ENCODE measurements at regions not wholly inside any gene's neighbourhood (a gene's known extent, or its start where the extent isn't known, plus 50 kb on each side); places are given as distances from the start of the nearest gene placed in this dataset.

DNA sequence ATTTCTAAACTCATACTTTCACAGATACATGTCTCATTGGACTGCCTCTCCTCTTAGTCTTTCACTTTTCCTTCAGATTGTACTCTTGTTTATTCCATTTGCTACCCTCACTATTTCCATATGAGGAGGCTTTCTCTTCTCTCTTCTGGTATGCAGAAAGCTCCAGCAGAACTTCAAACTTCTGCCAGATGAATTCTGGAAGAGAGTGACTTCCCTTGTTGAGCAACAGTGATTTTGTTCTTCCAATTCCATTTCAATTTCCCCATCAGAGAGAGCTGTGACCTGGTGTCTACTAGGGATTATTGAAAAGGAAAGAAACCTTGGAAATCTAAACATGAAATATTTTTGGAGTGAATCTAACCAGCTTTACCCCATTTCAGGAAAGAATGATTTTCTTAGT is 523.2 kb upstream of the ZNF717 start:
- no peaks in the 10 kb centered on the region for H3K9me3 ChIP-seq (ENCODE audit: insufficient read depth in 2 of 2, low read depth in 1 of 2, low read length in 1 of 2)
- no peak overlapping the region for H2BK120ac ChIP-seq (replicated peaks; ENCODE audit: low read depth, low read length)
- no peak overlapping the region for H4K8ac ChIP-seq (ENCODE audit: extremely low read depth, insufficient read depth, low read length)
- no peaks in the 10 kb centered on the region for H3K4me1 ChIP-seq (replicated peaks in 1 of 4; ENCODE audit: control insufficient read depth in 3 of 4, insufficient read depth in 4 of 4, low read length in 3 of 4)
- no peak overlapping the region for H3K4me2 ChIP-seq (ENCODE audit: insufficient read depth in 1 of 2, low read depth in 2 of 2, low read length in 2 of 2)
- no peak overlapping the region for H2BK20ac ChIP-seq (ENCODE audit: low read length)
- no peak overlapping the region for H4K5ac ChIP-seq (ENCODE audit: insufficient read length, low read depth, low read length)
- H3K14ac ChIP-seq (ENCODE audit: insufficient read length) = no peak overlapping the region
- H3K36me3 ChIP-seq (ENCODE audit: control insufficient read depth in 2 of 4, insufficient read depth in 4 of 4, low read length in 3 of 4) = no peaks in the 10 kb centered on the region
- no peaks in the 10 kb centered on the region for H4K20me1 ChIP-seq (replicated peaks in 1 of 2; ENCODE audit: control insufficient read depth in 1 of 2, insufficient read depth in 2 of 2, low read length in 2 of 2)
- no peak overlapping the region for H2AK5ac ChIP-seq (ENCODE audit: low read depth, low read length)
- no peak overlapping the region for H3K27ac ChIP-seq (ENCODE audit: low read depth, low read length)
- no peak overlapping the region for H2BK5ac ChIP-seq (ENCODE audit: low read depth, low read length)
- CTCF ChIA-PET (ENCODE audit: partially characterized antibody) = interaction anchor here (0.8 kb wide), 1 partner anchor 261 kb away, joined by 3 read pairs; no protein-coding TSS in a partner anchor
- no peak overlapping the region for H3K18ac ChIP-seq (ENCODE audit: extremely low read depth, low read length)
- no peak overlapping the region for H3K23ac ChIP-seq (ENCODE audit: insufficient read length)
- no peaks in the 10 kb centered on the region for H3K79me1 ChIP-seq (ENCODE audit: low read depth, low read length)
- DNase-seq (ENCODE audit: low read depth in 1 of 2, low spot score in 2 of 2) = no peak
- no peak overlapping the region for H2BK15ac ChIP-seq (ENCODE audit: low read length)
- FAIRE-seq = no peak
- no peaks in the 10 kb centered on the region for H3K23me2 ChIP-seq (ENCODE audit: low read depth, low read length)
- H3K79me2 ChIP-seq (ENCODE audit: control insufficient read depth in 1 of 2, insufficient read depth in 2 of 2, low read length in 2 of 2) = no peaks in the 10 kb centered on the region
- no peak overlapping the region for H2BK12ac ChIP-seq (ENCODE audit: low read depth, low read length)
- no peak overlapping the region for H2AFZ ChIP-seq (ENCODE audit: low read length)
- no peak overlapping the region for H3K9ac ChIP-seq (replicated peaks in 1 of 4; ENCODE audit: extremely low read depth in 1 of 4, low read depth in 3 of 4, low read length in 3 of 4)
- POLR2A ChIA-PET (ENCODE audit: partially characterized antibody) = no interaction called here
- H3K56ac ChIP-seq (replicated peaks; ENCODE audit: insufficient read length, low read depth, low read length) = no peak overlapping the region
- H3K27me3 ChIP-seq (replicated peaks in 1 of 4; ENCODE audit: control insufficient read depth in 3 of 4, extremely low read depth in 1 of 4, insufficient read depth in 3 of 4, low read length in 3 of 4) = no peaks in the 10 kb centered on the region
- H3K4me3 ChIP-seq (ENCODE audit: extremely low read depth in 1 of 4, insufficient read depth in 2 of 4, low read depth in 3 of 4, low read length in 4 of 4) = no peak overlapping the region
- H3K4ac ChIP-seq (replicated peaks; ENCODE audit: insufficient read length, low read depth, low read length) = no peak overlapping the region
- H4K91ac ChIP-seq (replicated peaks; ENCODE audit: insufficient read length, low read length) = no peak overlapping the region
- TF ChIP-seq CTBP2 (IDR thresholded peaks at IDR 0.05; ENCODE audit: borderline replicate concordance, insufficient read depth, insufficient read length, low read length) (no peak), MAX (IDR thresholded peaks at IDR 0.05) (no peak), SP2 (IDR thresholded peaks at IDR 0.05; ENCODE audit: low read length) (no peak), JUND (IDR thresholded peaks at IDR 0.05; ENCODE audit: low read length) (no peak), MAFK (IDR thresholded peaks at IDR 0.05; ENCODE audit: low read depth, low read length) (no peak), RAD21 (IDR thresholded peaks at IDR 0.05 in 1 of 2, conservative IDR thresholded peaks at IDR 0.05 in 1 of 2; ENCODE audit: low read depth in 2 of 2, low read length in 2 of 2) (no peak), FOSL1 (IDR thresholded peaks at IDR 0.05; ENCODE audit: insufficient read depth, low read depth, low read length) (no peak), EP300 (IDR thresholded peaks at IDR 0.05; ENCODE audit: borderline replicate concordance in 1 of 2, low read depth in 2 of 2, low read length in 2 of 2) (no peak), TCF12 (IDR thresholded peaks at IDR 0.05; ENCODE audit: low read depth, low read length) (no peak), SAP30 (IDR thresholded peaks at IDR 0.05; ENCODE audit: insufficient read depth, insufficient replicate concordance, low read length) (no peak), YY1 (IDR thresholded peaks at IDR 0.05; ENCODE audit: low read depth, low read length) (no peak)
- TF ChIP-seq, protein P1, sequence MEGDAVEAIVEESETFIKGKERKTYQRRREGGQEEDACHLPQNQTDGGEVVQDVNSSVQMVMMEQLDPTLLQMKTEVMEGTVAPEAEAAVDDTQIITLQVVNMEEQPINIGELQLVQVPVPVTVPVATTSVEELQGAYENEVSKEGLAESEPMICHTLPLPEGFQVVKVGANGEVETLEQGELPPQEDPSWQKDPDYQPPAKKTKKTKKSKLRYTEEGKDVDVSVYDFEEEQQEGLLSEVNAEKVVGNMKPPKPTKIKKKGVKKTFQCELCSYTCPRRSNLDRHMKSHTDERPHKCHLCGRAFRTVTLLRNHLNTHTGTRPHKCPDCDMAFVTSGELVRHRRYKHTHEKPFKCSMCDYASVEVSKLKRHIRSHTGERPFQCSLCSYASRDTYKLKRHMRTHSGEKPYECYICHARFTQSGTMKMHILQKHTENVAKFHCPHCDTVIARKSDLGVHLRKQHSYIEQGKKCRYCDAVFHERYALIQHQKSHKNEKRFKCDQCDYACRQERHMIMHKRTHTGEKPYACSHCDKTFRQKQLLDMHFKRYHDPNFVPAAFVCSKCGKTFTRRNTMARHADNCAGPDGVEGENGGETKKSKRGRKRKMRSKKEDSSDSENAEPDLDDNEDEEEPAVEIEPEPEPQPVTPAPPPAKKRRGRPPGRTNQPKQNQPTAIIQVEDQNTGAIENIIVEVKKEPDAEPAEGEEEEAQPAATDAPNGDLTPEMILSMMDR (IDR thresholded peaks at IDR 0.05; ENCODE audit: control extremely low read depth in 1 of 3, insufficient read depth in 1 of 3, low read depth in 1 of 3, low read length in 3 of 3) = no peak

Measured in H1 (cell line).